Choroid plexus epithelial cell (primary cell): ENCODE measurements at regions not wholly inside any gene's neighbourhood (a gene's known extent, or its start where the extent isn't known, plus 50 kb on each side); places are given as distances from the start of the nearest gene placed in this dataset.
"Not testable (repeated sequence)": the region's sequence is repeated elsewhere in the genome, so short reads cannot be mapped to it uniquely, and the experiment has no call there.

Experiments used
- DNase-seq: peaks from one replicate; pipeline ENCODE4 v3.0.0-alpha.2; 2010; ENCODE audit warnings: low read depth
- H3K4me3 ChIP-seq: 2 replicates; pipeline ENCODE4 v1.5.1; 2011; ENCODE audit warnings: low read depth, mild to moderate bottlenecking, control low read depth, low read length, moderate library complexity
- CTCF ChIP-seq: conservative IDR thresholded peaks from 2 replicates; pipeline ENCODE4 v1.5.1; 2011; ENCODE audit warnings: low read depth, mild to moderate bottlenecking, control low read depth, inconsistent platforms, low read length, moderate library complexity

DNA sequence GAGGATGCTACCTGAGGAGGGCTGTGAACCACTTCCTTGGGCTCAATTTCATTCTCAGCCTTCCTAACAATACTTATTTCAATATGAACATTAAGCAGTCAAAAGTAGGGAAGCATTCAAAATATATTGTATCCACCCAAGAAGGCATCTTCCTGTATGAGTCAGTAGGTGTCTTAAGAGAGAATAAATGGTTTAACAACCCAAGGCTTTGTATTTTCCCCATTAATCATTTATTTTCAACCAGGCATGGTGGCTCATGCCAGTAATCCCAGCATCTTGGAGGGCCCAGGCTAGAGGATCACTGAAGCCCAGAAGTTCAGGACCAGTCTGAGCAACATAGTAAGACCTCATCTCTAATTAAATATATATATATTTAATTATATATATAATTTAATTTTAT is 74.5 kb upstream of the MARCKS start:
- no peak overlapping the region for H3K4me3 ChIP-seq
- DNase-seq, result no peak
- TF ChIP-seq CTCF, result no peak

- no peak for TF ChIP-seq CTCF
- no peak for DNase-seq
- no peak overlapping the region for H3K4me3 ChIP-seq
Observed at GRCh38 chr6:113786168-113786567, 71.0 kb upstream of the MARCKS start.

DNA sequence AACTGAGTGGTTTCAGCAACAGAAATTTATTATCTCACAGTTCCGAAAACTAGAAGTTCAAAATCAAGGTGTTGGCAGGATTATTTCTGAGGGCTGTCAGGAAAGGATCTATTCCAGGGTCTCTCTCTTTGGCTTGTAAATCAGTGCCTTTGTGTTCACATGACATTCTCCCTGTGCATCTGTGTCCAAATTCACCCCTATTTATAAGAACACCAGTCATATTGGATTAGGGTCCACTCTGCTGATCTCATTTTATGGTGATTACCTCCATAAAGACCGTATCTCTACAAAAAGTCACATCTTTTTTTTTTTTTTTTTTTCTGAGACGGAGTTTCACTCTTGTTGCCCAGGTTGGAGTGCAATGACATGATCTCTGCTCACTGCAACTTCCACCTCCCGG is 68.6 kb upstream of the MARCKS start:
- no peak overlapping the region for H3K4me3 ChIP-seq
- DNase-seq, result no peak
- no peak for TF ChIP-seq CTCF

GRCh38 chr6:113791225-113791624 is 65.9 kb upstream of the MARCKS start:
- not testable (repeated sequence) for DNase-seq, H3K4me3 ChIP-seq

DNA sequence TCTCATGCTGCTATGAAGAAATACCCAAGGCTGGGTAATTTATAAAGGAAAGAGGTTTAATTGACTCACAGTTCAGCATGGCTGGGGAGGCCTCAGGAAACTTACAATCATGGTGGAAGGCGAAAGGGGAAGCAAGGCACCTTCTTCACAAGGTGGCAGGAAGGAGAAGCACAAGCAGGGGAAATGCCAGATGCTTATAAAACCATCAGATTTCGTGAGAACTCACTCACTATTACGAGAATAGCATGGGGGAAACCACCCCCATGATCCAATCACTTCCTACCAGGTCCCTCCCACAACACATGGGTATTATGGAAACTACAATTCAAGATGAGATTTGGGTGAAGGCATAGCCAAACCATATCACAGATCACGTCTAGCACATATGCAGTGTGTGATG is 61.8 kb upstream of the MARCKS start:
- H3K4me3 ChIP-seq, DNase-seq: not testable (repeated sequence)

GRCh38 chr6:113796038-113796437 is 61.1 kb upstream of the MARCKS start:
- TF ChIP-seq CTCF, result no peak
- no peak for DNase-seq
- H3K4me3 ChIP-seq, result no peak overlapping the region

- TF ChIP-seq CTCF, result no peak
Observed at GRCh38 chr6:113802779-113803178, 54.4 kb upstream of the MARCKS start.

DNA sequence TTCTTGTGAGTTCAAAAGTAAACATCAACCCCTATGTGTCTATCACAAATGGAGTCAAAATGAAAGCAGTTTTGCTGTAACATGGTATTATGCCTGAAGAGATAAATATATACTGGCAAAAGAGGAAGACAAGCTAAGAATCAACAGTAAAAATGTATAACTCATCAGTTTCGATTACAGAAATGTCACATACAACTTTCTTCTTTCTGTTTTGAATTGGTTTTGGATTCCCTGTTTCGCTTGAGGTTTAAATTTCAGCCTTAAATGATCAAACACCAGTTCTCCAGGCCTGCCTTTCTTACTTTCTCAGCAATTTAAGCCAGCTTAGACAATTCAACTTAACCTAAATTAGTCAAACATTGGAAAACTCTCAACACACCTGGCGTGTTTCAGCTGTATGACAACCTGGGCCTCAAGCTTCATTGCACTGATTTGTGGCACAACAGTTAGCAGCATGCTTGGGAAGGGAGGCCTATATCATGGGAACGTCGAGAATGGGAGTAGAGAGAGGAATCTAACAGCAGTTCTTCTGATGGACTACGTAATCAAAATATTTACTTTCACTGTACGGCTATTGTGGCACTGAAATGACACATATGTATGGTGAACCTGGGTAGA is 51.9 kb upstream of the MARCKS start:
- TF ChIP-seq CTCF, result no peak
- no peak for DNase-seq
- no peak overlapping the region for H3K4me3 ChIP-seq

More at GRCh38 chr6:113802779-113803178, 54.4 kb upstream of the MARCKS start:
- no peak overlapping the region for H3K4me3 ChIP-seq
- no peak for DNase-seq
